ENCODE measurements at regions not wholly inside any gene's neighbourhood (a gene's known extent, or its start where the extent isn't known, plus 50 kb on each side); places are given as distances from the start of the nearest gene placed in this dataset.

DNA sequence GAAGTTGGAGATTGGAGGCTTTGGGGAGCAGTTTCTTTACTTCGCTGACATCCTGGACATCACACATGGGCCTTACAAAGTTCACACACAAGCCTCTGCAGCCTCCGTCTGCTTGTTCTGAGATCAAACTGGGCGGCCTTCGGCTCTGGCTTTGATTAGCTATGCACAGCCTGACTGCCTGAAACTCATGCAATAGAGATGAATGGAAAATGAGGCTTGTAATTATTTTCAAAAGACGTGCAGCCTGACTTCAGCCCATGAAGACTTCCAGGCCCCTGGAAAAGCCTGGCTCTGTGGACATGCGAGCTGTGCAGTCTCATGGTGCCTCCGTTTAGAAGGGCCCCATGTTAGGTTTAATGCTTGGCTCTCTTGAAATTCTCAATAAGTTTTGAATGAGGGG, 480.5 kb upstream of the SULF2 start:
- TF ChIP-seq, protein P1, sequence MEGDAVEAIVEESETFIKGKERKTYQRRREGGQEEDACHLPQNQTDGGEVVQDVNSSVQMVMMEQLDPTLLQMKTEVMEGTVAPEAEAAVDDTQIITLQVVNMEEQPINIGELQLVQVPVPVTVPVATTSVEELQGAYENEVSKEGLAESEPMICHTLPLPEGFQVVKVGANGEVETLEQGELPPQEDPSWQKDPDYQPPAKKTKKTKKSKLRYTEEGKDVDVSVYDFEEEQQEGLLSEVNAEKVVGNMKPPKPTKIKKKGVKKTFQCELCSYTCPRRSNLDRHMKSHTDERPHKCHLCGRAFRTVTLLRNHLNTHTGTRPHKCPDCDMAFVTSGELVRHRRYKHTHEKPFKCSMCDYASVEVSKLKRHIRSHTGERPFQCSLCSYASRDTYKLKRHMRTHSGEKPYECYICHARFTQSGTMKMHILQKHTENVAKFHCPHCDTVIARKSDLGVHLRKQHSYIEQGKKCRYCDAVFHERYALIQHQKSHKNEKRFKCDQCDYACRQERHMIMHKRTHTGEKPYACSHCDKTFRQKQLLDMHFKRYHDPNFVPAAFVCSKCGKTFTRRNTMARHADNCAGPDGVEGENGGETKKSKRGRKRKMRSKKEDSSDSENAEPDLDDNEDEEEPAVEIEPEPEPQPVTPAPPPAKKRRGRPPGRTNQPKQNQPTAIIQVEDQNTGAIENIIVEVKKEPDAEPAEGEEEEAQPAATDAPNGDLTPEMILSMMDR (conservative IDR thresholded peaks at IDR 0.05): no peak
- no peak for TF ChIP-seq ZFX (IDR thresholded peaks at IDR 0.05)

Data from C4-2B (cell line).